GM12878 (cell line): ENCODE measurements at regions not wholly inside any gene's neighbourhood (a gene's known extent, or its start where the extent isn't known, plus 50 kb on each side); places are given as distances from the start of the nearest gene placed in this dataset.

Experiments
- EZH2 ChIP-seq: IDR thresholded peaks from 2 replicates; pipeline ENCODE4 v1.6.1; 2012; ENCODE audit warnings: low read depth, mild to moderate bottlenecking, control low read depth, inconsistent platforms, low read length, borderline replicate concordance; ENCODE audit not compliant: control insufficient read depth
- MEF2A ChIP-seq: IDR thresholded peaks from 2 replicates; pipeline ENCODE4 v1.6.1; 2011; ENCODE audit warnings: low read depth, mild to moderate bottlenecking, low read length, moderate library complexity; ENCODE audit not compliant: insufficient read depth
- PRDM15 ChIP-seq: fragments of 450-650 bp; formaldehyde crosslinking; IDR thresholded peaks from 2 replicates; pipeline ENCODE4 v1.4.0; 2020; ENCODE audit warnings: mild to moderate bottlenecking, moderate library complexity
- TCF12 ChIP-seq: IDR thresholded peaks from 2 replicates; pipeline ENCODE4 v1.6.1; 2011; ENCODE audit warnings: low read depth, mild to moderate bottlenecking, low read length
- USF2 ChIP-seq: IDR thresholded peaks from 2 replicates; pipeline ENCODE4 v1.6.1; 2011; ENCODE audit warnings: low read depth, low read length, improper control_type of control experiment, borderline replicate concordance
- ZNF592 ChIP-seq: fragments of 450-650 bp; IDR thresholded peaks from 2 replicates; pipeline ENCODE4 v1.6.1; 2017; ENCODE audit warnings: mild to moderate bottlenecking, moderate library complexity

GRCh38 chr4:173777921-173778320 lies 247.9 kb upstream of the HAND2 start:
- TF ChIP-seq USF2 (no peak), MEF2A (no peak), TCF12 (no peak), PRDM15 (no peak), EZH2 (no peak), ZNF592 (no peak)
